ENCODE measurements at regions not wholly inside any gene's neighbourhood (a gene's known extent, or its start where the extent isn't known, plus 50 kb on each side); places are given as distances from the start of the nearest gene placed in this dataset.

GRCh38 chr4:41856797-41857196 lies 78.4 kb upstream of the TMEM33 start:
- POLR2A ChIA-PET (ENCODE audit: unreplicated experiment): no interaction called here

More at GRCh38 chr4:41856797-41857196, 78.4 kb upstream of the TMEM33 start:
- no TSS peak for BruUV-seq (replicated peaks)
- Histone ChIP-seq H3K9me3 (ENCODE audit: control insufficient read depth, insufficient read depth, low read length) (no peaks in the 10 kb centered on the region), H4K20me1 (ENCODE audit: insufficient read depth, low read length) (no peaks in the 10 kb centered on the region), H3K4ac (ENCODE audit: low read depth, low read length) (no peak overlapping the region), H3K14ac (replicated peaks; ENCODE audit: low read depth, low read length) (no peak overlapping the region), H2BK20ac (ENCODE audit: low read depth, low read length) (no peak overlapping the region), H3K79me1 (ENCODE audit: low read depth in 1 of 2, low read length in 2 of 2) (no peaks in the 10 kb centered on the region), H2BK120ac (ENCODE audit: low read depth, low read length) (no peak overlapping the region), H2BK5ac (ENCODE audit: low read depth, low read length, poor library complexity, severe bottlenecking) (no peak overlapping the region), H3K56ac (ENCODE audit: extremely low read depth, insufficient read depth, low read length) (no peak overlapping the region), H4K5ac (ENCODE audit: low read depth, low read length) (no peak overlapping the region), H2AK9ac (replicated peaks; ENCODE audit: low read depth, low read length, poor library complexity) (no peak overlapping the region), H3K18ac (ENCODE audit: low read depth, low read length) (no peak overlapping the region), H3K27ac (ENCODE audit: insufficient read depth, low read length) (no peak overlapping the region), H3K23ac (ENCODE audit: low read depth, low read length) (no peak overlapping the region), H2AK5ac (ENCODE audit: low read depth, low read length) (no peak overlapping the region), H2AFZ (replicated peaks; ENCODE audit: low read length, poor library complexity) (no peak overlapping the region), H4K91ac (ENCODE audit: insufficient read depth, low read depth, low read length) (no peak overlapping the region), H3K9me1 (ENCODE audit: insufficient read depth, low read length) (no peaks in the 10 kb centered on the region), H2BK15ac (ENCODE audit: low read depth, low read length) (no peak overlapping the region), H3K9ac (ENCODE audit: low read depth, low read length) (no peak overlapping the region), H3K4me2 (ENCODE audit: low read depth, low read length) (no peak overlapping the region), H4K8ac (ENCODE audit: low read depth in 2 of 2, low read length in 2 of 2) (no peak overlapping the region), H3K4me1 (ENCODE audit: control insufficient read depth, insufficient read depth, low read length) (no peaks in the 10 kb centered on the region), H3K4me3 (ENCODE audit: insufficient read depth, low read depth, low read length) (no peak overlapping the region), H3K27me3 (ENCODE audit: control insufficient read depth, insufficient read depth, low read length) (peaks cover 3% of the 10 kb centered on the region), H3K36me3 (ENCODE audit: control insufficient read depth, insufficient read depth, low read length) (no peaks in the 10 kb centered on the region)
- dilution Hi-C loops (cut with HindIII; ENCODE audit: low sequenced_read_pairs, unreplicated experiment): no loop called here
- ATAC-seq (ENCODE audit: low read depth) (no peak), DNase-seq (no peak)
- TF ChIP-seq CEBPB (IDR thresholded peaks at IDR 0.05; ENCODE audit: low read depth, low read length) (peak; percentile 56; the same call in 1 of the 2 replicates), ELK1 (IDR thresholded peaks at IDR 0.05; ENCODE audit: borderline replicate concordance, low read depth, low read length) (no peak)
- CTCF ChIA-PET: interaction anchor here (0.5 kb wide), 1 partner anchor 181 kb away, joined by 3 read pairs; no protein-coding TSS in a partner anchor
- in situ Hi-C loops (cut with MboI; ENCODE audit: low sequenced_read_pairs): no loop called here
- WGBS, 2 experiments (ENCODE audit: extremely low coverage in 2 of 2, insufficient read length in 1 of 2): no CpG with 5 or more reads among the region's 2 CpGs
- intact Hi-C loops (cut with micrococcal nuclease): no loop called here
